CD14-positive monocyte (primary cell): ENCODE measurements at regions not wholly inside any gene's neighbourhood (a gene's known extent, or its start where the extent isn't known, plus 50 kb on each side); places are given as distances from the start of the nearest gene placed in this dataset.
"Not testable (repeated sequence)": the region's sequence is repeated elsewhere in the genome, so short reads cannot be mapped to it uniquely, and the experiment has no call there.

Experiments
- DNase-seq, 3 donors: peaks; one replicate each; pipeline ENCODE4 v3.0.0-alpha.2; 2011 to 2022
- H2AFZ ChIP-seq: 2 replicates; pipeline ENCODE4 v1.6.0; 2012; ENCODE audit warnings: mild to moderate bottlenecking, low read depth, low read length, inconsistent platforms; ENCODE audit not compliant: insufficient read depth, poor library complexity, severe bottlenecking
- H3K27ac ChIP-seq, 2 donors: 1 replicate in 1 of 2; 2 replicates in 1 of 2; pipeline ENCODE4 v1.5.1; 2012 to 2013; ENCODE audit warnings: low read length in 2 of 2, control low read depth in 1 of 2, inconsistent platforms in 1 of 2, low read depth in 1 of 2, mild to moderate bottlenecking in 1 of 2
- H3K27me3 ChIP-seq, 2 donors: one replicate each; pipeline versions ENCODE4 v1.6.0 to v1.6.1; 2011 to 2013; ENCODE audit warnings: low read length in 2 of 2; ENCODE audit not compliant: control insufficient read depth in 2 of 2, insufficient read depth in 2 of 2
- H3K36me3 ChIP-seq, 2 donors: replicated peaks in 1 of 2; 1 replicate in 1 of 2; 2 replicates in 1 of 2; pipeline versions ENCODE4 v1.5.1 to v1.6.1; 2012 to 2013; ENCODE audit warnings: low read length in 2 of 2, control low read depth in 1 of 2, inconsistent platforms in 1 of 2, mild to moderate bottlenecking in 1 of 2; ENCODE audit not compliant: insufficient read depth in 2 of 2, control insufficient read depth in 1 of 2
- H3K4me1 ChIP-seq, 2 donors: 1 replicate in 1 of 2; 2 replicates in 1 of 2; pipeline versions ENCODE4 v1.5.1 to v1.6.1; 2012 to 2013; ENCODE audit warnings: low read length in 2 of 2, control low read depth in 1 of 2, inconsistent platforms in 1 of 2, mild to moderate bottlenecking in 1 of 2, moderate library complexity in 1 of 2; ENCODE audit not compliant: insufficient read depth in 2 of 2, control insufficient read depth in 1 of 2
- H3K4me2 ChIP-seq: replicated peaks from 2 replicates; pipeline ENCODE3; 2012; ENCODE audit warnings: low read length, moderate library complexity, mild to moderate bottlenecking; ENCODE audit not compliant: poor library complexity, severe bottlenecking; ENCODE audit errors: extremely low read depth
- H3K4me3 ChIP-seq, 3 experiments: fragments of 200-600 bp in 1 of 3; sonication (generic) in 1 of 3; replicated peaks in 1 of 3; 1 replicate in 2 of 3; 2 replicates in 1 of 3; pipeline ENCODE4 v1.5.1; 2011 to 2013; ENCODE audit warnings: low read length in 3 of 3, mild to moderate bottlenecking in 3 of 3, control low read depth in 2 of 3, low read depth in 2 of 3, inconsistent platforms in 1 of 3, moderate library complexity in 1 of 3
- H3K79me2 ChIP-seq: 2 replicates; pipeline ENCODE4 v1.6.0; 2012; ENCODE audit warnings: mild to moderate bottlenecking, control low read depth, inconsistent platforms, low read length, moderate library complexity; ENCODE audit not compliant: insufficient read depth
- H3K9ac ChIP-seq: 2 replicates; pipeline ENCODE4 v1.6.0; 2017; ENCODE audit warnings: low read length, mild to moderate bottlenecking; ENCODE audit not compliant: insufficient read depth, poor library complexity, severe bottlenecking
- H3K9me3 ChIP-seq, 2 donors: replicated peaks in 1 of 2; 1 replicate in 1 of 2; 2 replicates in 1 of 2; pipeline versions ENCODE4 v1.5.1 to v1.6.1; 2012 to 2013; ENCODE audit warnings: low read length in 2 of 2, control low read depth in 1 of 2; ENCODE audit not compliant: control insufficient read depth in 1 of 2, insufficient read depth in 1 of 2
- H4K20me1 ChIP-seq: 2 replicates; pipeline ENCODE4 v1.6.0; 2012; ENCODE audit warnings: mild to moderate bottlenecking, low read length, control low read depth, moderate library complexity; ENCODE audit not compliant: insufficient read depth
- H3K27ac Mint-ChIP-seq, 7 donors: one replicate each; pipeline ENCODE4 v1.8.0; 2020; ENCODE audit warnings: mild to moderate bottlenecking in 7 of 7, mixed read lengths in 7 of 7, moderate library complexity in 6 of 7, inconsistent platforms in 2 of 7
- H3K27me3 Mint-ChIP-seq, 3 donors: one replicate each; pipeline ENCODE4 v1.8.0; 2021 to 2022; ENCODE audit warnings: low read depth in 3 of 3, mild to moderate bottlenecking in 3 of 3, mixed read lengths in 3 of 3, moderate library complexity in 3 of 3, inconsistent platforms in 1 of 3
- H3K36me3 Mint-ChIP-seq, 2 donors: one replicate each; pipeline ENCODE4 v1.8.0; 2020; ENCODE audit warnings: mixed read lengths in 2 of 2, inconsistent platforms in 1 of 2, mild to moderate bottlenecking in 1 of 2
- H3K4me1 Mint-ChIP-seq: one replicate; pipeline ENCODE4 v1.8.0; 2020; ENCODE audit warnings: mild to moderate bottlenecking, mixed read lengths
- H3K4me3 Mint-ChIP-seq, 2 donors: one replicate each; pipeline ENCODE4 v1.8.0; 2020; ENCODE audit warnings: mild to moderate bottlenecking in 2 of 2, mixed read lengths in 2 of 2, moderate library complexity in 1 of 2
- H3K9me3 Mint-ChIP-seq, 7 donors: one replicate each; pipeline ENCODE4 v1.8.0; 2020 to 2022; ENCODE audit warnings: mixed read lengths in 7 of 7, mild to moderate bottlenecking in 6 of 7, moderate library complexity in 6 of 7, inconsistent platforms in 2 of 7
- CTCF ChIP-seq: fragments of 200-600 bp; IDR thresholded peaks from one replicate; pipeline ENCODE4 v1.8.0; 2022; ENCODE audit warnings: antibody characterized with exemption, mild to moderate bottlenecking
- WGBS: methylation state at CpG from one replicate; pipeline ENCODE4 v1.1.5; 2013; ENCODE audit warnings: missing lambda C conversion rate; ENCODE audit not compliant: insufficient coverage; 5-methylcytosine and 5-hydroxymethylcytosine counted together
- intact Hi-C, 2 donors: fragments of 100-400 bp; cut with micrococcal nuclease; formaldehyde crosslinking; loops; one replicate each; pipeline versions ENCODE4 v1.15.0 to v1.15.1; 2023

- no peaks in the 10 kb centered on the region for H3K36me3 ChIP-seq
- H3K4me2 ChIP-seq = no peak overlapping the region
- no peaks in the 10 kb centered on the region for H3K79me2 ChIP-seq
- TF ChIP-seq CTCF = no peak
- Mint-ChIP-seq H3K9me3 (peaks cover 0 to 4% (median 0%) of the 10 kb centered on the region in 7 donors), H3K36me3 (no peaks in the 10 kb centered on the region), H3K27me3 (peaks cover 0 to 1% (median 0%) of the 10 kb centered on the region in 3 donors), H3K4me3 (no peak overlapping the region), H3K4me1 (no peaks in the 10 kb centered on the region), H3K27ac (no peak overlapping the region)
- no peaks in the 10 kb centered on the region for H3K27me3 ChIP-seq
- H2AFZ ChIP-seq = no peak overlapping the region
- 78% methylated on average over 4 of the region's 8 CpGs for WGBS
- H3K4me1 ChIP-seq = no peaks in the 10 kb centered on the region
- no peak overlapping the region for H3K4me3 ChIP-seq
- no peak overlapping the region for H3K9ac ChIP-seq
- no peak overlapping the region for H3K27ac ChIP-seq
- no peak for DNase-seq
- H3K9me3 ChIP-seq = no peaks in the 10 kb centered on the region
- no peaks in the 10 kb centered on the region for H4K20me1 ChIP-seq
- intact Hi-C loops = no loop called here
Measured at GRCh38 chr3:8436661-8437287, 64.8 kb upstream of the LMCD1 start.

- DNase-seq = no peak
- Mint-ChIP-seq H3K27me3 (peaks cover 0 to 1% (median 0%) of the 10 kb centered on the region in 3 donors), H3K36me3 (no peaks in the 10 kb centered on the region)
Measured at GRCh38 chr3:8438507-8439079, 63.0 kb upstream of the LMCD1 start.

GRCh38 chr3:8440142-8440541 is 61.5 kb upstream of the LMCD1 start:
- intact Hi-C loops = loop anchor here (5.0 to 10.0 kb wide), 2 partner anchors 182 to 185 kb away; no protein-coding TSS in a partner anchor
- 100% methylated on average over 6 of the region's 30 CpGs for WGBS
- H3K4me1 ChIP-seq, H3K4me1 Mint-ChIP-seq, H3K4me3 ChIP-seq, H3K9me3 Mint-ChIP-seq, H3K4me2 ChIP-seq, H3K36me3 Mint-ChIP-seq, H3K36me3 ChIP-seq, H3K79me2 ChIP-seq, H3K9ac ChIP-seq, H3K27me3 Mint-ChIP-seq, H2AFZ ChIP-seq, H3K27me3 ChIP-seq, H4K20me1 ChIP-seq, H3K4me3 Mint-ChIP-seq, H3K27ac Mint-ChIP-seq, H3K9me3 ChIP-seq, DNase-seq, H3K27ac ChIP-seq: not testable (repeated sequence)

More at GRCh38 chr3:8438507-8439079, 63.0 kb upstream of the LMCD1 start:
- no peak overlapping the region for H3K4me2 ChIP-seq
- no peaks in the 10 kb centered on the region for H3K79me2 ChIP-seq
- Mint-ChIP-seq H3K4me1 (no peaks in the 10 kb centered on the region), H3K27ac (no peak overlapping the region), H3K4me3 (no peak overlapping the region), H3K9me3 (peaks cover 0 to 4% (median 0%) of the 10 kb centered on the region in 7 donors)
- H3K9me3 ChIP-seq = no peaks in the 10 kb centered on the region
- no peaks in the 10 kb centered on the region for H3K36me3 ChIP-seq
- H3K4me3 ChIP-seq = no peak overlapping the region
- no peak overlapping the region for H3K9ac ChIP-seq
- H3K27ac ChIP-seq = no peak overlapping the region
- TF ChIP-seq CTCF = no peak
- no peak overlapping the region for H2AFZ ChIP-seq
- H4K20me1 ChIP-seq = no peaks in the 10 kb centered on the region
- intact Hi-C loops = no loop called here
- H3K27me3 ChIP-seq = no peaks in the 10 kb centered on the region
- 84% methylated on average over 3 of the region's 7 CpGs for WGBS
- no peaks in the 10 kb centered on the region for H3K4me1 ChIP-seq
